ENCODE measurements at regions not wholly inside any gene's neighbourhood (a gene's known extent, or its start where the extent isn't known, plus 50 kb on each side); places are given as distances from the start of the nearest gene placed in this dataset.

DNA sequence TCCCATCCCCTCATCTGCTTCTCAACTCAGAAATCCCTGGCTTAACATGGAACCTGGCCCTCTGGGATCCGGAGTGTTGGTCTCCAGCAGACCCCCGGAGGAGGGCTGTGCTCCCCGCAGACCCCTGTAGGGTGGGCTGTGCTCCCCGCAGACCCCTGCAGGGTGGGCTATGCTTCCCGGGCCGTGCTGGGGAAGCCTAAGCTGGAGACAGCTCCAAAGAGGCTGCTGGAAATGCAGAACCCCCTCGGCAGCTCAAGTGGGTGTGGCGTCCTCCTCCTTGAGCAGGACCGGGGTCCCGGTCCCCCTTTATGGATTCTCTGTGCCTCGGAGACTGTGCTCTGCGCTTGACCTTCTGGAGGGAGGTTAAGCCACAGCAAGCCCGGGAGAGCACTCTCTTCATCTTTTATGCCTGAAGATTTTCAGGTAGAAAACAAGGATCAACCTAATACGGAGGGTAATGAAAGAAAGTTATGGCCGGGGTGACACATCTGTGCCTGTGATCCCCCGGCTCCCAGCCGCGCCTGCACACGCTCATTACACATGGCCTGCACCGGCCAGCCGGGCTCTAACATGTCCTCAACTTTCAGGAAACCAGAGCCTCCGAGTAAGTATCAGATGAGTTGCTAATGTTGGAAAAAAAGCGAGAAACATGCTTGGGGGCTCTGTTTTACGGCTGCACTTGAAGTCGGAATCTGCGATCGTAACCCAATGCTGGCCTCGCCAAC, 87.7 kb upstream of the ACTRT2 start:
- Histone ChIP-seq H3K27ac (no peak overlapping the region), H3K9me3 (no peaks in the 10 kb centered on the region), H3K9ac (ENCODE audit: low read depth in 2 of 2, low read length in 2 of 2) (no peak overlapping the region), H3K27me3 (no peaks in the 10 kb centered on the region), H3K36me3 (no peaks in the 10 kb centered on the region), H3K4me1 (no peaks in the 10 kb centered on the region), H3K4me3 (no peak overlapping the region)
- TF ChIP-seq, protein P1, sequence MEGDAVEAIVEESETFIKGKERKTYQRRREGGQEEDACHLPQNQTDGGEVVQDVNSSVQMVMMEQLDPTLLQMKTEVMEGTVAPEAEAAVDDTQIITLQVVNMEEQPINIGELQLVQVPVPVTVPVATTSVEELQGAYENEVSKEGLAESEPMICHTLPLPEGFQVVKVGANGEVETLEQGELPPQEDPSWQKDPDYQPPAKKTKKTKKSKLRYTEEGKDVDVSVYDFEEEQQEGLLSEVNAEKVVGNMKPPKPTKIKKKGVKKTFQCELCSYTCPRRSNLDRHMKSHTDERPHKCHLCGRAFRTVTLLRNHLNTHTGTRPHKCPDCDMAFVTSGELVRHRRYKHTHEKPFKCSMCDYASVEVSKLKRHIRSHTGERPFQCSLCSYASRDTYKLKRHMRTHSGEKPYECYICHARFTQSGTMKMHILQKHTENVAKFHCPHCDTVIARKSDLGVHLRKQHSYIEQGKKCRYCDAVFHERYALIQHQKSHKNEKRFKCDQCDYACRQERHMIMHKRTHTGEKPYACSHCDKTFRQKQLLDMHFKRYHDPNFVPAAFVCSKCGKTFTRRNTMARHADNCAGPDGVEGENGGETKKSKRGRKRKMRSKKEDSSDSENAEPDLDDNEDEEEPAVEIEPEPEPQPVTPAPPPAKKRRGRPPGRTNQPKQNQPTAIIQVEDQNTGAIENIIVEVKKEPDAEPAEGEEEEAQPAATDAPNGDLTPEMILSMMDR (IDR thresholded peaks at IDR 0.05): no peak
- no peak for DNase-seq
- intact Hi-C loops (cut with DNase I): no loop called here

DNA sequence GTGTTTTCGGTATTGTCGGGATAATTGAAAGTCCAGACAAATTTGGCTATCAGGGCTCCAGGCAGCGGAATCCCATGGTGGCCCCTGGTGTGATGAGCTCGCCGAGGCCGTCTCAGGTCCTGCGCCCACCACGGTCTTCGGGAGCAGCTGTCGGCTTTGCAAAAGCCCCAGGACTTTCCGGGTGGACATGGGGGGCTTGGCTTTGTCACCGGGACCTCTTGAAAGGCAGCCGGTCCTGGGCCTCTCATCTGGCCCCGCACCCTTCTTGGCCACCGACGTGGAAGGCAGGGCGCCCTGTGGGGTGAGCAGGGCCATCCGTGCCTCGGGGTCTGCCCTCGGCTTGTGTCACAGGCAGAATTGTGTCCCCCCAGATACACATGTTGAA, 87.1 kb upstream of the ACTRT2 start:
- TF ChIP-seq, protein P1 (IDR thresholded peaks at IDR 0.05): no peak
- H3K9ac ChIP-seq (ENCODE audit: low read depth in 2 of 2, low read length in 2 of 2): no peak overlapping the region
- H3K9me3 ChIP-seq: no peaks in the 10 kb centered on the region
- no peaks in the 10 kb centered on the region for H3K36me3 ChIP-seq
- H3K4me1 ChIP-seq: no peaks in the 10 kb centered on the region
- intact Hi-C loops (cut with DNase I): no loop called here
- no peak for DNase-seq
- no peak overlapping the region for H3K4me3 ChIP-seq
- no peaks in the 10 kb centered on the region for H3K27me3 ChIP-seq
- H3K27ac ChIP-seq: no peak overlapping the region

DNA sequence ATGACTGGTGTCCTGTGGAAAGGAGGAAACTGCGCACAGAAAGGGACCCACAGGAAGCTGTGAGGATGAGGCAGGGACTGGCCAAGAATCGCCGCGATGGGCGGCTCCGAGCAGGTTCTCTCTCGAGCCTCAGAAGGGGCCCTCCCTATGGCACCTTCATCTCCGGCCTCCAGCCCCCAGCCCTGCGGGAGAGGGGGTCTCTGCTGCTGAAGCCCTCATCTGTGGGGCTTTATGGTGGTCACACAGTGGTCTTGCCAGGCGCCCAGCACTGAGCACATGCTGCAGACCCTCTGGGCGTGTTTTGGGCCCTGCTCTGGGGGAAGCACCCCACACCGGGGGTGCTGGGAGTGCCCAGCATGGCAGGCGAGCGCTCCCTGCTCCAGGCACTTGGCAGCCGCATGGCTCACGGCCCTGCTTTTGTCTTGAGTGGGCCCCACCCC, 86.6 kb upstream of the ACTRT2 start:
- no peak overlapping the region for H3K4me3 ChIP-seq
- no peaks in the 10 kb centered on the region for H3K27me3 ChIP-seq
- H3K36me3 ChIP-seq: no peaks in the 10 kb centered on the region
- TF ChIP-seq, protein P1 (IDR thresholded peaks at IDR 0.05): no peak
- intact Hi-C loops (cut with DNase I): no loop called here
- H3K4me1 ChIP-seq: no peaks in the 10 kb centered on the region
- no peak overlapping the region for H3K9ac ChIP-seq (ENCODE audit: low read depth in 2 of 2, low read length in 2 of 2)
- no peak overlapping the region for H3K27ac ChIP-seq
- H3K9me3 ChIP-seq: no peaks in the 10 kb centered on the region
- DNase-seq: no peak

DNA sequence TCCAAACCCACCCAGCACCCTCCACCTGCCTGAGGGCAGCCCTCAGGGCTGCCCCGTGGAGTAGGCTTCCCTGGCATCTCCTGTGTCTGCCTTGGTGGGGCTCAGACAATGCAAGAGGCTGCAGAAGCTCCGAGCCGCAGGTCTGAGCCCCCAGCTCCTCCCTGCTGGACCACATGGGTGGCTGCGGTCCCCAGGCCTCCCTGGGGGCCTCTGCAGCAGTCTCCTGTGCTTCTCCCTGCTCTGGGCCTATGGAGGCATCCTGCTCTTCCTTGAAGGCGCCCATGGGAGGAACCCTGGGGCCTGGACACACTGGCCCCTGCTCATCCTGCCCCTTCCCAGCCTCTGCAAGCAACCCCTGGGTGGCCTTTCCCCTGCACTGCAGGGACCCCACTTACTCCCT, 86.1 kb upstream of the ACTRT2 start:
- DNase-seq: no peak
- Histone ChIP-seq H3K9me3 (no peaks in the 10 kb centered on the region), H3K27me3 (no peaks in the 10 kb centered on the region), H3K36me3 (no peaks in the 10 kb centered on the region), H3K4me1 (no peaks in the 10 kb centered on the region), H3K27ac (no peak overlapping the region), H3K4me3 (no peak overlapping the region), H3K9ac (ENCODE audit: low read depth in 2 of 2, low read length in 2 of 2) (no peak overlapping the region)
- intact Hi-C loops (cut with DNase I): no loop called here
- TF ChIP-seq, protein P1 (IDR thresholded peaks at IDR 0.05): no peak

DNA sequence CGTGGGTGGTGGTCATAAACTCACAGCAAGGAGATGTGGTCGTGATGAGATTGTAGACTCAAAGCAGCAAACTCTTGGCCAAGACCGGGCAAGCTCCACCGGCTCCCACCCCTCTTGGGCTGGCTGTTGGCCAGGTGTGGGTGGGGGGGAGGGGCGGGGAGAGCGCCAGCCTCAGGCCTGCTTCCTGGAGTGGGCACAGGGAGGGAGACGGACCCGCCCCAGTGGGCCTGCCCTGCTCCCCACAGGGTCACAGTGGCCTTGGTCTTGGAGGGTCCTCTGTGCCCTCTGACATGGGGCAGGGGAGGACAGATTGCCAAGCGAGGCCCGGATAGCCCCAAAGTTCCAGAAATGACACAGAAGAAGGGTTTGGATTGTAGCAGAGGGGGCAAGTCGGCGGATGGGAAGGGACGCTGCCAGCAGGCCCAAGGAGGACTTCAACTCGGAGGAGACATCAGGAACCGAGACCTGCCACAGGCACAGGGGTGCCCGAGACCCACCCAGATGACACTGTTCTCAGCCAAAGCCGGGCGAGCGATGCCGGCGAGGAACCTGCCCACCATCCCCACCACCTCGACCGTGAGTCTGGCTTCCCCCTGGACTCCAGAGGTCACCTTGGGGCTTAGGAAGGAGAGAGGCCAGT, 85.4 kb upstream of the ACTRT2 start:
- H3K36me3 ChIP-seq: no peaks in the 10 kb centered on the region
- H3K9me3 ChIP-seq: no peaks in the 10 kb centered on the region
- H3K4me1 ChIP-seq: no peaks in the 10 kb centered on the region
- no peak overlapping the region for H3K4me3 ChIP-seq
- no peaks in the 10 kb centered on the region for H3K27me3 ChIP-seq
- no peak for DNase-seq
- TF ChIP-seq, protein P1 (IDR thresholded peaks at IDR 0.05): no peak
- no peak overlapping the region for H3K27ac ChIP-seq
- no peak overlapping the region for H3K9ac ChIP-seq (ENCODE audit: low read depth in 2 of 2, low read length in 2 of 2)
- intact Hi-C loops (cut with DNase I): no loop called here

Data from colonic mucosa (tissue), 4 donors.